Vagina (tissue), 2 donors: ENCODE measurements at regions not wholly inside any gene's neighbourhood (a gene's known extent, or its start where the extent isn't known, plus 50 kb on each side); places are given as distances from the start of the nearest gene placed in this dataset.

Experiments
- DNase-seq, 2 donors: peaks; one replicate each; pipeline ENCODE4 v3.0.0-alpha.2; 2017; ENCODE audit errors: extremely low spot score in 2 of 2
- H3K27ac ChIP-seq: fragments of 200-600 bp; sonication (generic); one replicate; pipeline ENCODE4 v1.5.1; 2019
- H3K27me3 ChIP-seq: fragments of 200-600 bp; sonication (generic); one replicate; pipeline ENCODE4 v1.5.1; 2019
- H3K36me3 ChIP-seq, 2 donors: fragments of 200-600 bp; sonication (generic); one replicate each; pipeline ENCODE4 v1.5.1; 2017 to 2019
- H3K4me1 ChIP-seq: fragments of 200-600 bp; sonication (generic); one replicate; pipeline ENCODE4 v1.5.1; 2019
- H3K4me3 ChIP-seq, 2 donors: fragments of 200-600 bp; sonication (generic); 1 replicate in 1 of 2; 2 replicates in 1 of 2; pipeline ENCODE4 v1.5.1; 2016 to 2019
- H3K9me3 ChIP-seq: fragments of 200-600 bp; sonication (generic); one replicate; pipeline ENCODE4 v1.5.1; 2019
- CTCF ChIP-seq, 3 experiments: fragments of 450-650 bp in 2 of 3; fragments of 200-600 bp in 1 of 3; sonication (generic) in 1 of 3; IDR thresholded peaks; one replicate each; pipeline ENCODE4 v1.5.1; 2017 to 2019; ENCODE audit warnings: antibody characterized with exemption in 3 of 3, mild to moderate bottlenecking in 2 of 3, moderate library complexity in 2 of 3
- POLR2A ChIP-seq, 2 donors: fragments of 450-650 bp; IDR thresholded peaks; one replicate each; pipeline ENCODE4 v1.6.1; 2017; ENCODE audit warnings: antibody characterized with exemption in 2 of 2, mild to moderate bottlenecking in 2 of 2, moderate library complexity in 2 of 2
- POLR2AphosphoS5 ChIP-seq, 2 donors: sonication (generic); formaldehyde crosslinking; IDR thresholded peaks; one replicate each; pipeline ENCODE4 v1.9.0; 2017; ENCODE audit warnings: antibody characterized with exemption in 2 of 2, mild to moderate bottlenecking in 2 of 2, low read depth in 1 of 2; ENCODE audit not compliant: insufficient read depth in 1 of 2
- intact Hi-C: fragments of 100-400 bp; cut with DNase I; formaldehyde crosslinking; loops from one replicate; pipeline ENCODE4 v1.15.1; 2023

GRCh38 chr14:34256223-34256622, 205.8 kb downstream of the SPTSSA start:
- Histone ChIP-seq H3K27me3 (no peaks in the 10 kb centered on the region), H3K27ac (no peak overlapping the region), H3K36me3 (no peaks in the 10 kb centered on the region), H3K9me3 (no peaks in the 10 kb centered on the region), H3K4me3 (no peak overlapping the region), H3K4me1 (peaks cover 6% of the 10 kb centered on the region)
- intact Hi-C loops = no loop called here
- no peak for DNase-seq
- TF ChIP-seq CTCF (IDR thresholded peaks at IDR 0.05) = no peak
- TF ChIP-seq POLR2AphosphoS5 (IDR thresholded peaks at IDR 0.05; ENCODE audit: insufficient read depth in 1 of 2, low read depth in 1 of 2) = no peak
- TF ChIP-seq POLR2A (IDR thresholded peaks at IDR 0.05) = no peak

- intact Hi-C loops = no loop called here
- no peak overlapping the region for H3K27ac ChIP-seq
These were observed 207.5 kb downstream of the SPTSSA start for GRCh38 chr14:34254571-34254970.

GRCh38 chr14:34254031-34254430, 208.0 kb downstream of the SPTSSA start:
- no peaks in the 10 kb centered on the region for H3K27me3 ChIP-seq
- H3K4me3 ChIP-seq = no peak overlapping the region
- intact Hi-C loops = no loop called here
- no peaks in the 10 kb centered on the region for H3K9me3 ChIP-seq
- DNase-seq = no peak
- no peak overlapping the region for H3K27ac ChIP-seq
- TF ChIP-seq POLR2A (IDR thresholded peaks at IDR 0.05) (no peak), POLR2AphosphoS5 (IDR thresholded peaks at IDR 0.05; ENCODE audit: insufficient read depth in 1 of 2, low read depth in 1 of 2) (peak in 1 of 2 donors; percentile 18), CTCF (IDR thresholded peaks at IDR 0.05) (no peak)
- peaks cover 6% of the 10 kb centered on the region for H3K4me1 ChIP-seq
- no peaks in the 10 kb centered on the region for H3K36me3 ChIP-seq

More at GRCh38 chr14:34254571-34254970, 207.5 kb downstream of the SPTSSA start:
- H3K9me3 ChIP-seq = no peaks in the 10 kb centered on the region
- peaks cover 6% of the 10 kb centered on the region for H3K4me1 ChIP-seq
- H3K27me3 ChIP-seq = no peaks in the 10 kb centered on the region
- H3K4me3 ChIP-seq = no peak overlapping the region
- no peaks in the 10 kb centered on the region for H3K36me3 ChIP-seq
- no peak for TF ChIP-seq CTCF (IDR thresholded peaks at IDR 0.05)
- no peak for DNase-seq

GRCh38 chr14:34252227-34252626, 209.8 kb downstream of the SPTSSA start:
- H3K9me3 ChIP-seq = no peaks in the 10 kb centered on the region
- intact Hi-C loops = no loop called here
- H3K27me3 ChIP-seq = no peaks in the 10 kb centered on the region
- H3K4me1 ChIP-seq = peaks cover 6% of the 10 kb centered on the region
- no peak overlapping the region for H3K4me3 ChIP-seq
- H3K27ac ChIP-seq = no peak overlapping the region
- no peak for DNase-seq
- H3K36me3 ChIP-seq = no peaks in the 10 kb centered on the region
- TF ChIP-seq POLR2A (IDR thresholded peaks at IDR 0.05) (no peak), CTCF (IDR thresholded peaks at IDR 0.05) (no peak), POLR2AphosphoS5 (IDR thresholded peaks at IDR 0.05; ENCODE audit: insufficient read depth in 1 of 2, low read depth in 1 of 2) (no peak)

GRCh38 chr14:34251662-34252061, 210.4 kb downstream of the SPTSSA start:
- DNase-seq = no peak
- Histone ChIP-seq H3K27me3 (no peaks in the 10 kb centered on the region), H3K4me1 (peaks cover 6% of the 10 kb centered on the region), H3K27ac (no peak overlapping the region), H3K36me3 (no peaks in the 10 kb centered on the region), H3K9me3 (no peaks in the 10 kb centered on the region), H3K4me3 (no peak overlapping the region)
- no peak for TF ChIP-seq POLR2AphosphoS5 (IDR thresholded peaks at IDR 0.05; ENCODE audit: insufficient read depth in 1 of 2, low read depth in 1 of 2)
- TF ChIP-seq CTCF (IDR thresholded peaks at IDR 0.05) = no peak
- no peak for TF ChIP-seq POLR2A (IDR thresholded peaks at IDR 0.05)
- intact Hi-C loops = no loop called here
